ENCODE measurements at regions not wholly inside any gene's neighbourhood (a gene's known extent, or its start where the extent isn't known, plus 50 kb on each side); places are given as distances from the start of the nearest gene placed in this dataset.

DNA sequence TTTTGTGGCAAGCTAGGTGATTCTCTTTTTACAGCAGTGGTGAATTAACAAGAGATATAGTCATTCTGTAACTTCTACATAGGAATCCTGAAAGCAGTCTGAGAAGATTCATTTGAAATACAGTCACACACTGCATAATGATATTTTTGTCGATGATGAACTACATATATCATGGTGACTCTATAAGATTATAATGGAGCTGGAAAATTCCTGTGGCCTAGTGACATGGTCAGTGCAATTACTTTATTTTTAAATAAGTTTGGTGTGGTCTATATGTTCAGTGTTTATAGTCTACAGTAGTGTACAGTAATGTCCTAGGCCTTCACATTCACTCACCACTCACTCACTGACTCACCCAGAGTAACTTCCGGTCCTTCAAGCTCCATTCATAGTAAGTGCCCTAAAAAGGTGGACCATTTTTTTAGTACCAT is 511.4 kb upstream of the MCTP2 start:
- no peak for TF ChIP-seq POLR2A (IDR thresholded peaks at IDR 0.05)
- TF ChIP-seq, protein P1, sequence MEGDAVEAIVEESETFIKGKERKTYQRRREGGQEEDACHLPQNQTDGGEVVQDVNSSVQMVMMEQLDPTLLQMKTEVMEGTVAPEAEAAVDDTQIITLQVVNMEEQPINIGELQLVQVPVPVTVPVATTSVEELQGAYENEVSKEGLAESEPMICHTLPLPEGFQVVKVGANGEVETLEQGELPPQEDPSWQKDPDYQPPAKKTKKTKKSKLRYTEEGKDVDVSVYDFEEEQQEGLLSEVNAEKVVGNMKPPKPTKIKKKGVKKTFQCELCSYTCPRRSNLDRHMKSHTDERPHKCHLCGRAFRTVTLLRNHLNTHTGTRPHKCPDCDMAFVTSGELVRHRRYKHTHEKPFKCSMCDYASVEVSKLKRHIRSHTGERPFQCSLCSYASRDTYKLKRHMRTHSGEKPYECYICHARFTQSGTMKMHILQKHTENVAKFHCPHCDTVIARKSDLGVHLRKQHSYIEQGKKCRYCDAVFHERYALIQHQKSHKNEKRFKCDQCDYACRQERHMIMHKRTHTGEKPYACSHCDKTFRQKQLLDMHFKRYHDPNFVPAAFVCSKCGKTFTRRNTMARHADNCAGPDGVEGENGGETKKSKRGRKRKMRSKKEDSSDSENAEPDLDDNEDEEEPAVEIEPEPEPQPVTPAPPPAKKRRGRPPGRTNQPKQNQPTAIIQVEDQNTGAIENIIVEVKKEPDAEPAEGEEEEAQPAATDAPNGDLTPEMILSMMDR (IDR thresholded peaks at IDR 0.05): no peak
- Histone ChIP-seq H3K4me3 (no peak overlapping the region), H3K36me3 (ENCODE audit: low read depth, missing control alignments) (no peaks in the 10 kb centered on the region), H3K9me3 (no peaks in the 10 kb centered on the region), H3K4me1 (no peaks in the 10 kb centered on the region), H3K27ac (no peak overlapping the region), H3K27me3 (no peaks in the 10 kb centered on the region)
- no peak for DNase-seq
- WGBS, 2 donors: 93 to 97% methylated on average over 2 of the region's 2 CpGs
- intact Hi-C loops (cut with DNase I; ENCODE audit: low total_unique reads): no loop called here

DNA sequence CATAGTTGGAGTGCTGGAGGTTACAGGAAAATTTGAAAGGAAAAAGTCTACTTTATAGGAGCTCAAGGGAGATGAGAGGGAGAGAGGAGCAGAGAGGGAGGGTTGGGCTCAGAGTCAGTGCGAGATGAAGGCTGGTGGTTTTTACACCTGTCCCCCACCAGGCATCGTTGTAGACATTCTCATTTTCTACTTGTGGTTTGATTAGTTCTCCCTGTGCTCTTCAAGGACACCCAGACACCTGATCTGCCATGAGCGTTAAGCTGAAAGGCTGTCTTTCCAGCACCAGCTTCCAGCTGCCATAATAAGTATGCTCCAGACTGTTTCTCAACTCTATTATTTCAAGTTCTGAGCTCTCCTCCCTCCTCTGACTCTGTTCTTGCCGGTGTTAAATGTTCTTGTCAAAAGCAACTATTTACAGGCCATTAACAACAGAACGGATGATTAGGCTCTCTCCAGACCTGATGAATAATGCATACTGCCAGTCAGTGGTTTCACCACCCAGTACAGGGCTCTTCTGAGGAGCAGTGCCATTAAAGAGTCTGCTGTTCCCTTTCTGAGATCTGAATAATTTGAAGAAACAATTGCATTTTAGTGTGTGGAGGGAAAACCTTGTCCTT is 514.6 kb upstream of the MCTP2 start:
- no peak for DNase-seq

DNA sequence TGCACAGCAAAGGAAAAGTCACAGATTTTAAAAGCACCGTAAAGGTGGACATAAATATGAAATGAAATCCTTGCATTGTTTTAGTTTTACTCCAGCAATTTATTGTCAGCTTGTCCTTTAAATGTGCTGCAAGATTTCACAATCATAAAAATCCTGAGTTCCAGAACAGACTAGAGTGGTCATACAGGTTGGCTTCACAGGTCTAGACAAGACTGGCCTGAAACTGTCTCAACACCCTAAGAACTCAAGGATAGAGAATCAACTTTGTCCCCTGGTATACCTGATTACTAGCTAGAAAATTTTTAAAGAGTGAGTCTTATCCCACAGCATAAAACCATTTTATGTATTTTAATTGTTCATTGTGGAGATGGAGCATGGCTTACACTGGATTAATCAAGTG is 521.7 kb upstream of the MCTP2 start:
- Histone ChIP-seq H3K27me3 (no peaks in the 10 kb centered on the region), H3K4me1 (no peaks in the 10 kb centered on the region), H3K9me3 (no peaks in the 10 kb centered on the region), H3K36me3 (ENCODE audit: low read depth, missing control alignments) (no peaks in the 10 kb centered on the region), H3K27ac (no peak overlapping the region), H3K4me3 (no peak overlapping the region)
- intact Hi-C loops (cut with DNase I; ENCODE audit: low total_unique reads): no loop called here
- TF ChIP-seq POLR2A (IDR thresholded peaks at IDR 0.05): no peak
- TF ChIP-seq, protein P1 (IDR thresholded peaks at IDR 0.05): no peak
- DNase-seq: no peak
- WGBS, 2 donors: 96 to 100% methylated on average over 1 of the region's 1 CpG

More for the DNA sequence above, 514.6 kb upstream of the MCTP2 start:
- intact Hi-C loops (cut with DNase I; ENCODE audit: low total_unique reads): no loop called here
- H3K4me1 ChIP-seq: no peaks in the 10 kb centered on the region
- no peaks in the 10 kb centered on the region for H3K27me3 ChIP-seq
- H3K4me3 ChIP-seq: no peak overlapping the region
- no peak overlapping the region for H3K27ac ChIP-seq
- no peaks in the 10 kb centered on the region for H3K9me3 ChIP-seq
- H3K36me3 ChIP-seq (ENCODE audit: low read depth, missing control alignments): no peaks in the 10 kb centered on the region
- no peak for TF ChIP-seq POLR2A (IDR thresholded peaks at IDR 0.05)
- TF ChIP-seq, protein P1 (IDR thresholded peaks at IDR 0.05): no peak
- 32 to 56% methylated on average over 5 of the region's 5 CpGs for WGBS, 2 donors

DNA sequence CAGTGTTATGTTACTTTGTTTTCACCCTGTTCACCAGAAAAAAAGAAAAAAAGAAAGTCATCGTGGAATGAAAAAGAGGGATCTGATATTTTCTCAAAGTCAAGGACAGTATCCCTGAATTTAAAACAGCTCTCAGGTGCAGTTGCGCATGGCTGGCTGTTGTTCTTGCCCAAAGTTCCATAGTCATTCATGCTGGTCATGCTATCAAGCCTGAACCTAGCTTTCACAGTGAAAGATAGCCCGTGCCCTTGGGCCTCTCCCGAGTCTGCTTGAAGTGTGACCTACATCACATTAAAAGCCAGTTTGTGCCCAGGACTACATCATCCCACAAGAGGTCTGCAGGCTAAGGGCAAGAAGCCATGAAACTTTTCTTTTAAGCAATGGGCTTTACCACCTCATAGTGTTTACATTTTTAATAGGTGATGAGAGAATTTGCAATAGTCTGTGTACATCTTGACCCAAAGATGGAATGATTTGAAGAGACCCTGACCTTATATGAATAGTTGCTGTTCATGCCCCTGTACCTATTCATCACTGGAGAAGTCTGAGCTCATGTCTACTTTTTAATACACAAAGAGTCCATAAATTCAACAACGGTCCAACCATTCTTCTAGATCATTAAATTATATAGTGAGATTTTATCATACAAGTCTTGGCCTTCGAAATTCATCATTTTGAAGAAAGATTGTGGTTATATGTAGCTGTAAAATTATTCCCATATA is 522.5 kb upstream of the MCTP2 start:
- 67 to 77% methylated on average over 6 of the region's 6 CpGs for WGBS, 2 donors
- Histone ChIP-seq H3K4me3 (no peak overlapping the region), H3K27me3 (no peaks in the 10 kb centered on the region), H3K4me1 (no peaks in the 10 kb centered on the region), H3K9me3 (no peaks in the 10 kb centered on the region), H3K27ac (no peak overlapping the region), H3K36me3 (ENCODE audit: low read depth, missing control alignments) (no peaks in the 10 kb centered on the region)
- DNase-seq: no peak
- intact Hi-C loops (cut with DNase I; ENCODE audit: low total_unique reads): no loop called here
- TF ChIP-seq, protein P1 (IDR thresholded peaks at IDR 0.05): no peak
- no peak for TF ChIP-seq POLR2A (IDR thresholded peaks at IDR 0.05)

All from testis (tissue), 2 donors.